GM20000 (cell line): ENCODE measurements at regions not wholly inside any gene's neighbourhood (a gene's known extent, or its start where the extent isn't known, plus 50 kb on each side); places are given as distances from the start of the nearest gene placed in this dataset.

Experiments used
- DNase-seq: peaks from one replicate; pipeline ENCODE4 v3.0.0; 2012; ENCODE audit warnings: low spot score
- CTCF ChIP-seq: IDR thresholded peaks from 2 replicates; pipeline ENCODE4 v1.5.1; 2012; ENCODE audit warnings: mild to moderate bottlenecking, control low read depth; ENCODE audit errors: extremely low read depth, missing control alignments

GRCh38 chr6:147881432-147881831 lies 372.9 kb downstream of the SAMD5 start:
- no peak for TF ChIP-seq CTCF
- DNase-seq, result no peak

- DNase-seq, result no peak
- no peak for TF ChIP-seq CTCF
Observed at GRCh38 chr6:147888374-147888773, 379.9 kb downstream of the SAMD5 start.

- no peak for DNase-seq
- no peak for TF ChIP-seq CTCF
Observed at GRCh38 chr6:147891671-147892070, 383.2 kb downstream of the SAMD5 start.

GRCh38 chr6:147892476-147892875 lies 384.0 kb downstream of the SAMD5 start:
- no peak for DNase-seq
- TF ChIP-seq CTCF, result no peak

GRCh38 chr6:147895272-147895671 lies 386.8 kb downstream of the SAMD5 start:
- DNase-seq, result no peak
- no peak for TF ChIP-seq CTCF

GRCh38 chr6:147900247-147900830 lies 391.8 kb downstream of the SAMD5 start:
- DNase-seq, result no peak
- no peak for TF ChIP-seq CTCF

- no peak for DNase-seq
- TF ChIP-seq CTCF, result no peak
Observed at GRCh38 chr6:147903321-147903720, 394.8 kb downstream of the SAMD5 start.
